NOMO-1 treated with dmso at 0.1 percent for 144 hours (cell line): ENCODE measurements at regions not wholly inside any gene's neighbourhood (a gene's known extent, or its start where the extent isn't known, plus 50 kb on each side); places are given as distances from the start of the nearest gene placed in this dataset.

Source experiments
- DNase-seq: peaks from one replicate; lab custom pipeline; 2025; ENCODE audit not compliant: unreplicated experiment; lab: John Stamatoyannopoulos, UW

DNA sequence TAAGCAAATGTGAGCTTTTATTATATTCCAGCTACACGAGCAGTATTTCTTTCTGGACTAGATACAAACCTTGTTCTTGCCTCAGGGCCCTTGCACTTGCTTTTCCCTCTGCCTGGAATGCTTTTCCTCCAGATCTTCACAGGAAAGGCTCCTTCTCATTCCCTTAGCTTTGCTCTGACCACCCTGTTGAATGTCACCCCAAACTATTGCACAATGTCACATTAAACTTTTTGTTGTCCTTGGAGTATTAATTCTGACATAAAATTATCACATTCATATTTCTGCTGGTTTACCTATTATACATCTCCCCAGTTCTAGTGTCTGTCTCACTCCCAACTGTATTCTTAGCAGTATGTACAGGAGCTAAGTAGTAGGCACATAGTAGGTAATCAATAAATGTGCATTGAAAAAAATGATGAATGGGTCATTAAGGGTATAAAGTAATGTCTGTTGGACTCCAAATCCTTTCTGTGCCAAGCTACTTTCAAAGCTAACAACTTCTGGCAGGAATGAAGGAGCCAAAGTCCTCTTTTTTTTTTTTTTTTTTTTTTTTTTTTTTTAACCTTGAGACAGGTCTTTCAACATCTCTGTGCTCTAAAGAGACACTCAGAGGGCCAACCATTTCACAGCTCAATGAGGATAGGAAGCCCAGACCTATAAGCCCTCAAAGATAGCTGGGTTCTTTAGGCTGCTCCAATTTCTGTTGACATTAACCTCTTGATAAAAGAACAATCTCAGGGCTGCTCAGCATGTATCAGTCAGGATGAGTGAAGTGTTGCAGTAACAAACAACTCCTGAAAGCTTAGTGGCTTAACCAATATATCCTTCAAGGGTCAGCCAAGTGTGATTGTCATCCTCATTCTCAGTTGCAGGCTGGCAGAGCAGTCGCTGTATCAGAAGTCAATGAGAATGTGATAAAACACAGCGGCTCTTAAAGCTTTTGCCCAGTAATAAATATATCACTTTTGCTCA lies 424.4 kb upstream of the TBX3 start:
- no peak for DNase-seq

DNA sequence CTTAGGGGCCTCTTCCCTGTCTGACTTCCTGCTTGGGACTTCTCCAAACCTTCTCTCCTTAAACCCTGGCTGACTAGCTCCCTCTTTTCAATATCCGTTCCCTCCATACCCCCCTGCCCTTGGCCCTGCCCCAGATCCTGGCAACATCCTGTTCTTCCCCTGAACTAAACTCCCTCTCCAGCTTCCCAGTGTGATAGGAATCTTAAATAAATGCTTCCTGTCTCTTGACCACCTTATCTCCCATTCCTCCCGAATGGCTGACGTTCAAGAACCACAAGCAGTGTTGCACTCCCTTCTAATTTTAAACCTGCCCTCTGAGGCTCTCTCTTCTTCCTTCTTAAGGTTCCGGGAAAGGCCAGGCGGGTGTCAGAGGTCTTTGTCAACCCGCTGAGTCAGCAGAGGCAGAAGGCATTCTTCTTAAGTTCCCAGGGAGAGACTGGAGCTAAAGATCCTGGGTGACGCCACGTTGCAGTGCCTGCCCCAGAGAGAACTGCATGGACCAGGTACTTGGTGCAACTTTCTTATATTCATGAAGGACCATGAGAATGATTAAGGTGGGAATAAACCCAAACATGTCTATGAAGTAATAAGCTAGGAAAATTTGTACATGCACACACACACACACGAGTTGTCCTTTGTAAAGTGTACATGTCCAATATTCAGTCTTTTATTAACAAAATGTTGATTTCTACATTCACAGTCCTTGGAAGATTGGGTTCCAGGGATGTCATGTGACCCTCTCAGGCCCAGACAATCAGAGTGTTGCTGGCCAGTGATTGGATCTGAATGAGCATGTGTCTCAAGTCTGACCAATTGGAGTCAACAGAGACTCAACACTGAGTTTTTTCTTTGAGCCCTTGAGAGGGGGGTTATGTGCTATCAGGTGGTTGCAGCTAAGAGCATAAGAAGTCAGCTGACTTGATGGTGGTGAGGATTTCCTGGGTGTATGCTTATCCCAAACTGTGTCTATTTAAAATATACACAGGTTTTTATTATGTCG lies 420.2 kb upstream of the TBX3 start:
- DNase-seq = no peak

DNA sequence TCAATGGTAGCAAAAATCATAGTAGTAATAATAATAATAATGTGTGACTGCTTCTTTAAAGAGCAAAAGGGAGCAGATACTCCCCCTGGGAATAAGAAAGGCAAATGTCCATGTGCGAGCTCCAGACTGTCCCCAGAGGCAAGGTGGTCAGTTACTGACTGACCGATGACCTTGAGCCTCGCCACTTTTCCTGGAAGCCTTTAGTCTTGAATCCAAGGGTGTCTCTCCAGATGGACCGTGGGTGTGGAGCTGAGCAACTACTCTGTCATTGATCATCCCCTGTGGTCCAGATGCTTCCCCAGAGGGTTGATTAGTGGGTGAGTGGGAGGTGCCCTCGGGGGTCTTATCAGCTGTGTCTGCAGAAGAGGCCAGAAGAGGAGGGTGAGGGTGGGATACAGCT lies 418.5 kb upstream of the TBX3 start:
- DNase-seq = no peak

DNA sequence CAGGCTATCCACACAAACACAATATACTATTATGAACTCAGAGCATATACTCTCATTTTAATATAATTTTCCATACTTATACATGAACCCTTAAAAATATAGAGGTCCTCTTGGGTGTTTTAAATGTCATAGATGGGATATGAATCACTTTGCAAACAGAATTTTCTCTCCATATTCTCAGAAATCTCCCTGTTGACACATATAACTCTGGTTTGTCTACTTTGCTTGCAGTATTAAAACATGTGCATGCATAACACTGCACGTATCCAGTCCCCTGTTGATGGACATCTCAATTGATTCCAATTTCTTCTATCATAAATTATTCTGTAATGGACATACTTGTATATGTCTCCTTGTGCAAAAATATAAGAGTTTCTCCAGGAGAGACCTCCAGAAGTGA lies 417.5 kb upstream of the TBX3 start:
- no peak for DNase-seq

DNA sequence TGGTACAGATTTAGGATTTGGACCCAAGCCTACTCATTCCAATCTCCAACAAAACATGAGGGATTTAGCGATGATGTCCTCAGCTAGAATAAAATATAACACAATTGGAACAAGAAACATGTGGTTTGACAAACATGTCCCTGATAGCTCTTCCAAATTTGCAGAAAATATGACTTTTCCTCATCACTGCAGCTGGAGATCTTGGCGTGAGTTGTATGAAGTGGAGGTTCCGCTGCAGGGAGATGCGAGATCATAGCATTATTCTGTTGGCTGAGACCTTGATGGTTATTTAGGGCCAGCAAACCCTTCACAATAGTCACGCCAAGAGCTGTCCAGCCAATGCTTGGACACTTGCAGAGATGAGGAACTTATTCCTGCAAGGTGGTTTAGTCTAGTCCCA lies 413.4 kb upstream of the TBX3 start:
- DNase-seq = no peak

DNA sequence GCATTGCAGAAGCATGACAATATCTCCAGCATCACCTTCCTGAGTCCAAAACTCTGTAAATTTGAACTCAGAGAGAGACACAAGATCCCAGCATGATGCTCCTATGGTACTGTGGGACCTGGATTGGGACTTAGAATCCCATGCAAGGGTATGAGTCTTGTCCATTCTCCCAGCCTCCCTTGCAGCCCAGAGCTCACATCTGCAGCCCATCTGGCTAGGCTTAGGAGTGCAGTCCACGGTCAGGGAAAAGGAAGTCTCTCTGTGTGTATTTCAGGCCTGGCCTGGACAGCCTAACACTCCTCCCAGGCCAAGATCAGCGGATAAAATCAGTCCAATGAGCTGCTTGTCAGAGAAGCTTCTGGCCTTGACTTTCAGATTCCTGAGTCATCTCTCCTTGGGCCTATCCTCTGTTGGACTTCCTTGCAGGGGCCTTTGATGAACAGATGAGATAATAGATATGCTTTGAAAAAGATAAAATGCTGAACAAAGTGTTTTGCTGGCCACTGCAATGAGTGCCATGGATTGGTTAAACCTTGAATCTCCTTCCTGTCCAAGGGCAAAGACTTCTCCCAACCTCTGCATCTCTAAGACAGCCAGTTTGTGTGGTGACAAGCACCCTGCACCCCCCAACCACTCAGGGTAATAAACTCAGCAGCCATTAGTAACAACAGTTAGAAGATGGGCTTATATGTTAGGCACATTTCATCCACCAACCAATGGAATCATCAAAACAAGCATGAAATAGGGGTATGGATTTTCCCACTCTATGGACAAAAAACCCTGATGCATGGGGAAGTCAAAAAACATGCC lies 412.8 kb upstream of the TBX3 start:
- no peak for DNase-seq

DNA sequence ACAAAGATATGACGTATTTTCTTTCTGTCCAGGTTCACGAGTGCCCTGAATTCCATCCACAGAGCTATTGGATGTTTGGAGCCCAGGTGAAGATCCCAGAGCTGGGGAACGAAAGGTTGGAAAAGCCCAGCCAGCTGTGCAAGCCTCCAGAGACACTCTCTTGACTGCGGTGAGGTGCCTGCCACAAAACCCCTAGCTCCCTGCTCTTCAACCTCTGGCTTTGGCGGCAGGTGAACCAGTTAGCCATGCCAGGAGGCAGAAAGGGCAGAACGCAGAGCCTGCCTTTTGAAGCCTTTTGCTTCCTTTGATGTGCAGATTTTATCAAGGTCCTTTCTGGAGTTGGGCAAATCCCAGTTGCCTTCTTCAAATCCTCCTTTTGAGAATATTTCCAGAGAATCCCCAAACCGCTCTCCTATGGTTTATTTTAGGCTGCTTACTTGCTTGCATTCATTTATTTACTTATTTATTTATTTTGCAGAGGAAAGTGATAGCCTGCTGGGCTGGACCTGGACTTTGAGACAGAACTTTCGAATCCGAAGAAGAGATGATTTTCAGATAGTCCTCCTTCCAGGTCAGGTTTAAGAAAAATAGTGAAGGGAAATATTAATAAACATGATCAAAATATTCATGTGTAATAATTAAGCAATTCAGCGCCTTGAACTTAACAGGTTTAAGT lies 411.2 kb upstream of the TBX3 start:
- DNase-seq = no peak

DNA sequence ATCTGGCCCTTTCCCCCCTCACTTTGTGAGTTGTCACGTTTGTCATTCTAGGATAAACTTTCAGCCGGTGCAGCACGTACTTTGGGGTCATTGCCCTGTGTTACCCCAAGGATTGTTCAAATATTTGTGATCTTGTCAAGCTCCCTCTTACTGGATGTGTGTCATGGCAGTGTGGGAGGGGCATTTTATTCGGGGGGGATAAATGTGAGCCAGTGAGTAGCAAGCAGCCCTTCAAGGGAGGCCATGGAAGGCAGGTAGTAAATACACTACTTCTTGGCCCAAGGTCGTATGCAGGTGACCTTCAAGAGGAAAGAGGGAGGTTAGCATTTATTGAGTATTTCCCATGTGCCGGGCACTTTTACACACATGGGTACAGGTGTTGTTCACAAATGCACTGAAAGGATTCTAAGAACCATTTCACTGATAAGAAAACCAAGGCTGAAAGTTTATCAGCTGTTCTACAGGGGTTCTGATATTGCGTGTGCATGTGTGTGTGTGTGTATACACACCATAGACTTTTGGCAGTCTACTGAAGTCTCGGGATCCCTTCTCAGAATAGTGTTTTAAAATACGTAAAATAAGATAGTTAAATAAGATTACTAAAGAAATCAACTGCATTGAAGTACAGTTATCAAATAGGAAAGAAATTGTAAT lies 410.3 kb upstream of the TBX3 start:
- no peak for DNase-seq

DNA sequence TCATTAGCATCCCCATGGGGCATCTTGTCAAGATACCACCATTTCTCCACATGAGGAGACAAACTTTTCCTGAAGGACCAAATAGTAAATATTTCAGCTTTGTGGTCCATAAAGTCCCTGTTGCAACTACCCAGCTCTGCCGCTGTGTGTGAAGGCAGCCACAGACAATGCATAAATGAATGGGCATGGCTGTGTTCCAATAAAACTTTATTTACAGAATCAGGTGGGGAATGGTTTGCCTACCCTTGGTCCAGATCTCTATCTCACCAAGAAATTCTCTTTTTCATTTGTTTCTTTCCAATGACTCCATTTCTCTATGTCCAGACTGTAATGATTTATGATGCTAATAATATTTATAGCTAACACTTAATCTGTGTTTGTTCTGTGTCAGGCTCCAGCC lies 409.3 kb upstream of the TBX3 start:
- no peak for DNase-seq

DNA sequence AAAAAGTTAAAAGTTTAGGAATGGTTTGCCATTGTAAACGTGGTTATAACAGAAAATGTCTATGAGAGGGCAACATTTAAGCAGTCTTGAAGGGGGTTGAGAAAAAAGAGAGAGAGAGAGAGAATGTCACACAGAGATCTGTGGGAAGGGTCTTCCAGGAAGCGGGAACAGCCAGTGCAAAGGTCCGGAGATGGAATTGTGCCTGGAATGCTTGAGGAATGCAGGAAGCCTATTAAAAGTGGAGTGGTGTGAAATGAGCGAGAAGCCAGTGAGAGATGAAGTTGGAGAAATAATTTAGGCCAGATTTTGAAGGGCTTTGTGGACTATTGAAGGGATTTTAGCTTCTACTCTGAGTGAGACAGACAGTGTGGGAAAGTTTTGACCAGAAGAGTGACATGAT lies 406.8 kb upstream of the TBX3 start:
- DNase-seq = no peak

DNA sequence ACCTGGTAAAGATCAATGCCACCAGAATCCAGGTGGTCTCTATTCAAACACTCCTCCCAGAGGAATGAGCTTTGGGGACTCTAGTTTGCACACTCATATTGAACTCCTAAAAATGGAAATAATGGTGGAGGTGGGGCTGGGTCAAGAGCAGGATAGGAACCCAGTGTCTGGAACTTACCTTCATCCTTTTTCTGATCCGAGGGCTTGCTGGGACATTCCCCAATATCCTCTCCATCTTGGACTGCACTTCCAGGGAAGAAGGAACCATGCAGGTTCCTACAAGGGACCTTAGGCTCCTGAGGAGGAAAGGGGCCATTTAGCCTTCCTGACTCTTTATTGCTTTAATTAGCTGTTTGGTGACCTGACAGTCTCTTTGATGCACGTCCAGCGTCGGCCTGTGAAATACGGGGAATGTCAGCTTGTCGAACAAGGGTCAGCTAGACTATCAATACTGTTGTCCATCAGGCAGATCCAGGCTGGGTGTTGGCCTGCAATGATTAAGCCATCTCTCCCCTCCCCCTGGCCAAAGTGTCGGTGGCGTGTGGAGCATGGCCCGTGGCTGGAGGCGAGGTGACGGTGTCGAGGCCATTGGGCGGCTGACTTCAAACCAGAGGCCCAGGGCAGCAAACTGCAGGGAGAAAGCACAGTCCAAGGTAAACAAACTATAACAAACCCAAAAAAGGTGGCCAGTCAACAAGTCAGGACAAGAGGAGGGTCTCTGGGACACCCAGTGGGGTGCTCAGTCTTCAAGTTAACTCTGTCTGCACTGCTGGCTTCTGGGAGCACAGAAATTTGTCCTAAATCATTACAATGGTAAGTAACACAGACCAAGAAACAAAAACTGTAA lies 405.2 kb upstream of the TBX3 start:
- no peak for DNase-seq

DNA sequence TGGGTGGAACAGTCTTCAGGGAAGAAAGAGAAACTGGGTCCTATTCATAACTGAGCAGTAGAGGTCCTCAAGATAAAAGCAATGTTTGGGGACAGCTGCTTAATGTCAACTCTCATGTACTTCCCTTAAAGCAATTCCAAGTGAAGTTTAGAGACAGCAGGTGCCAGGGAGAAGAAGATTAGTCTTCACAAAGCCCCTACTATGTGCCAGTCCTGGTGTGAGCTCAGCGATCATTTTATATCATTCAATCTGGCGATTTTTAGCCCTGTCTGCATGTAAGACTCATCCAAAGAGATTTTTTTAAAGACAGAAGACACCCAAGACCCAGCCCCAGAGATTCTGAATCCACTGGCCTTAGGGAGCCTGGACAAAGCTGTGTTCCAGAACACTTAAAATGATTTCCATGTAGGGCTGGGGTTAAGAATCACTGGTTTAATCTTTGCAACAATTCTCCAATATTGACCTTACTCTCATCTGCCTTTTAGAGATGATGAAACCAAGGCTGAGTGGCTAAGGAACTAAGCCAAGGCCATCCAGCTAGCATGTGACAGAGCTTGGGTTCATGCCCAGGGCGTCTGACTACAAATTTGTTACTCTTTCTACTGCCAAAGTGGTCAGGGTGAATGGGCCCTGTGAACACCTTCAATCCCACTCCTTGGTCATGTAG lies 404.5 kb upstream of the TBX3 start:
- DNase-seq = no peak

DNA sequence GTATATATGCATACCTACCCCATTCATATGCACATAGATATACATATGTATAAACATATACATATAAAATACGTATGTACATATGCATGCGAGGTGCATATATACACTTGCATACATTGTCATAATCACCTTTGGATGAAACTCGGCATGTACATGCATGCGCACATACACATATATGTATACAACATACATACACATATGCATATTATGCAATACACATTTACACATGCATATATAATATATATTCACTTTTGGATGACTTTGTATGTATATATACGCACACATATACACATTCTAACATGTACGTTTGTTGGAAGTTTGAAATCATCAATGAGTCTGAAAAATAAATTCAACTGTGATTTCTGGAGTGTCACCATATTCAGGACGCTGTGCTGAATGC lies 401.6 kb upstream of the TBX3 start:
- no peak for DNase-seq

DNA sequence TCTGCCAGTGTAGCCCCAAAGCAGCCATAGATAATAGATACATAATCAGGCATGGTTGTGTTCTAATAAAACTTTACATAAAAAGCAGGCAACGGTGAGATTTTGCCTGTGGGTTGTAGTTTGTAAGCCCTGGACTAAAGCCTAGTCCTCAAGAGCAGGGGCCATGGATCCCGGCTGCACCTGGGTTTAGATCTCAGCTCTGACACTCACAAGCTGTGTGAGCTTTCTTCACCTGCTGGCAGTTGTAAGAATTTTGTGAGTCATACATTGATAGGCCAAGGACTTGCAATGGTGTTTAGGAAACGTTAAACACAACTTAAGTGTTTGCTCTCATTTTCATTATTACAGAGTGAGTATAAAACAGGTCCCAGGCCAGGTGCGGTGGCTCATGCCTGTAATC lies 395.8 kb upstream of the TBX3 start:
- DNase-seq = no peak

DNA sequence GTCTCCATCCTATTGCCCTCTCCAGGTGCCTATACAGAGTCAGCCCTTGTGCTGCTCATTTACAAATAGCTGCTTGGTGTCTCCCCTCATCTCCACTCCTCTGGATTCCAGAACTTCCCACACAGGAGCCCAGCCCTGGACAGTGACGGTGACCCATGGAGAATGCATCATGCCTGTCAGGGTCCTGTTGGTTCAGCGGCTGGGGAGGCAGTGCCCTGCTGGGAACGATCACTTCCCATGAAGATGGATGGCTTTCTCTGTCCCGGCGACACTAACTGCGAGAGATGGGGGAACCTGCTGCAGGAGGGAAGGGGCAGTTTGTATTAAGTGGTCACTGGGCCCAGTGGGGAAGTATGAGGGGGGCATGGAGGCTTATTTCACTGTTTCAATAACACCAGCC lies 395.0 kb upstream of the TBX3 start:
- no peak for DNase-seq

DNA sequence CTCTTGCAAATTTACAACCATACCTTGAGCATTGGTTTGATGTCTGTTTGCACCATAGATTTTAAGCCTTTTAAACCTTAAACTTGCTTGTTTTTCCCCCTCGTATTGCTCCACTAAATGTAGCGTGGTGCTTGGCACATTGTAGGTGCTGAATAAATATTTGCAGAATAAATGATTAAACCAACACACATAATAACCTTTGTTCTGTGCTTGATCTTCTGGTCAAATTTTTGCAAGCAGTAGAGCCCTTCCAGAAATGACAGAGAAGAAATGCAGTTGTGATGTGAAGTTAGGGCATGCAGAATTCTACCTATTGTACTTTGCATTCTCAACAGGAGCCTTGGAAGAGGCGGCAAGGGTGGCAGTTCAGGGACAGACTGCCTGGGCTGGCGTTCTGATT lies 394.4 kb upstream of the TBX3 start:
- no peak for DNase-seq

DNA sequence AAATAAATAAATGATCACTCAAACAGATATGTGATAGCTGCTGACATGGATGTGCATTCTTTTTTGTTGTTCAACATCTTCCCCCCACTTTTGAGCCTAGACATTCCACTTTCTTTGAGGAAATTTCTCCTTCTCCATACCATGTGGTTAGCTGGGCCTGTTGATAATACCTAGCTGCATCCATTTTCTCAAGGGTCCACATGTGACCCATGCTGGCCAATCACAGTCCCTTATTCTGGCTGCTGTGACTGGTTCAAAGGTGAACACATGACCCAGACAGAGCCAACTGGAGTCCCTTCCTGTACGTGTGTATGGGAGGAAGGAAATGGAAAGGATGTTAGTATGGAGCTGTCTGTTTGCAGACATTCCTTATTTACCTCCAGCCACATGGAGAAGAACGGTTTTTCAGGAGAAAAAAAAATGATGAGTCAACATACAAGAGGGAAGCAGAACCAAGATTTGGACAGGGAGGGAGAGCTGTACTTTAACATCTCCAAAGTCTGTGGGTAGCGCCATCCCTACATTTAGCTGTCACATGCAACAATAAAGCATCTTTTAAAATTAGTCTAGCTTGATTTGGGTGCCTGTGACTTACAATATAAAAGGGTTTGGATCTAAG lies 391.7 kb upstream of the TBX3 start:
- no peak for DNase-seq

DNA sequence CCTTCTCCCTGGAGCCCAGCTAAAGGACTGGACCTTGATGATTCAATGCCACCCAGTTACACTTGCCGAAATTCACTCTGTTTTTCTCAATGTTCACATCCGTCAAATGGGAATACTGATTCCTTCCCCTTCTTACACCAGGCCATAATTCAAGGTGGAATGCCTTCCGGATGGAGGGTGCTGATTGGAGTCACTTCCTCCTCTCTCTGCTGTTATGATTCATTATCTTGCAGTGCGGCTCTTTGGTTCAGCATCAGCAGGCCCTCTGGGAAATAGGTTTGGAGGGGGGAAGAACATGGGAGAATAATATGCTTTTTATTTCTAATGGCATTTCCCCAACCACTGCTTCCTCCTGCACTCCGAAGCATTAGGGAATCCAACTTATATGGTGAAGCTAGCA lies 390.6 kb upstream of the TBX3 start:
- no peak for DNase-seq
